Activated CD8-positive, alpha-beta T cell treated with anti-CD3 and anti-CD28 coated beads for 36 hours (primary cell): ENCODE measurements at regions not wholly inside any gene's neighbourhood (a gene's known extent, or its start where the extent isn't known, plus 50 kb on each side); places are given as distances from the start of the nearest gene placed in this dataset.

ENCODE experiments used
- ATAC-seq: fragments of 200-7000 bp; cut with Tn5 transposase; one replicate; pipeline ENCODE4 v1.10.0; 2021; ENCODE audit warnings: mild to moderate bottlenecking, moderate library complexity
- CTCF ChIA-PET: fragments of 350-600 bp; sonication (Branson Sonifier 250); formaldehyde crosslinking; loops from one replicate; lab custom pipeline; 2021; ENCODE audit warnings: antibody characterized with exemption; lab: Charles Lee
- POLR2A ChIA-PET: fragments of 350-600 bp; sonication (Branson Sonifier 250); formaldehyde crosslinking; loops from one replicate; lab custom pipeline; 2021; ENCODE audit warnings: antibody characterized with exemption; lab: Charles Lee
- DNase-seq: peaks from one replicate; pipeline ENCODE4 v3.0.0-alpha.2; 2020
- H3K27ac Mint-ChIP-seq: one replicate; pipeline ENCODE4 v1.8.0; 2021; ENCODE audit warnings: mild to moderate bottlenecking, mixed read lengths
- H3K27me3 Mint-ChIP-seq: one replicate; pipeline ENCODE4 v1.8.0; 2021; ENCODE audit warnings: mixed read lengths
- H3K36me3 Mint-ChIP-seq: one replicate; pipeline ENCODE4 v1.8.0; 2021; ENCODE audit warnings: low read depth, mixed read lengths
- H3K4me1 Mint-ChIP-seq: one replicate; pipeline ENCODE4 v1.8.0; 2021; ENCODE audit warnings: low read depth, mixed read lengths
- H3K4me3 Mint-ChIP-seq: one replicate; pipeline ENCODE4 v1.8.0; 2021; ENCODE audit warnings: mild to moderate bottlenecking, moderate library complexity, mixed read lengths
- H3K9me3 Mint-ChIP-seq: one replicate; pipeline ENCODE4 v1.8.0; 2021; ENCODE audit warnings: mixed read lengths
- intact Hi-C: fragments of 100-400 bp; cut with micrococcal nuclease; formaldehyde crosslinking; loops from one replicate; pipeline ENCODE4 v1.10.0; 2022
- TF ChIP-seq, protein P1 (sequence below): fragments of 200-600 bp; IDR thresholded peaks from one replicate; pipeline ENCODE4 v1.8.0; 2022; ENCODE audit warnings: antibody characterized with exemption, mild to moderate bottlenecking

DNA sequence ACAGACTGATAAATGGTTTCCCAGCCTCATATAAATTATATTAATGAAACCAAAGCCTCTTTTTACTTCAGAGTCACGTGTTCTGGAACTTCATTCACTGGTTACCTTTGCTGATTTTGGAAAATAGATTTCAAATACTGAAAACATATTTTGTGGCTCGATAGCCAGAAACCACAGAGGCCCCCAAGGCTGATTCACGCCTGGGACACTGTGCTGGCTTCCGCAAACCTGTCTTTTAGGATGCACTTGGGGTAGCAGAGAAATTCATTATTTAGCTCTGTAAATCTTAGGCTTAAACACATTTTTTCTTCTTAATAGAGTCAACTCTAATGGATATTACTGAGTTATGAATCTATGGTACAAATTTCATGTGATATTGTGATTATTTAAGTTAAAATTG, 90.7 kb upstream of the TMEM18 start:
- Mint-ChIP-seq H3K4me1 (peaks cover 22% of the 10 kb centered on the region), H3K4me3 (no peak overlapping the region), H3K9me3 (peaks cover 6% of the 10 kb centered on the region), H3K27me3 (no peaks in the 10 kb centered on the region), H3K27ac (no peak overlapping the region), H3K36me3 (no peaks in the 10 kb centered on the region)
- ChIA-PET POLR2A (no interaction called here), CTCF (no interaction called here)
- ATAC-seq (no peak), DNase-seq (no peak)
- TF ChIP-seq, protein P1, sequence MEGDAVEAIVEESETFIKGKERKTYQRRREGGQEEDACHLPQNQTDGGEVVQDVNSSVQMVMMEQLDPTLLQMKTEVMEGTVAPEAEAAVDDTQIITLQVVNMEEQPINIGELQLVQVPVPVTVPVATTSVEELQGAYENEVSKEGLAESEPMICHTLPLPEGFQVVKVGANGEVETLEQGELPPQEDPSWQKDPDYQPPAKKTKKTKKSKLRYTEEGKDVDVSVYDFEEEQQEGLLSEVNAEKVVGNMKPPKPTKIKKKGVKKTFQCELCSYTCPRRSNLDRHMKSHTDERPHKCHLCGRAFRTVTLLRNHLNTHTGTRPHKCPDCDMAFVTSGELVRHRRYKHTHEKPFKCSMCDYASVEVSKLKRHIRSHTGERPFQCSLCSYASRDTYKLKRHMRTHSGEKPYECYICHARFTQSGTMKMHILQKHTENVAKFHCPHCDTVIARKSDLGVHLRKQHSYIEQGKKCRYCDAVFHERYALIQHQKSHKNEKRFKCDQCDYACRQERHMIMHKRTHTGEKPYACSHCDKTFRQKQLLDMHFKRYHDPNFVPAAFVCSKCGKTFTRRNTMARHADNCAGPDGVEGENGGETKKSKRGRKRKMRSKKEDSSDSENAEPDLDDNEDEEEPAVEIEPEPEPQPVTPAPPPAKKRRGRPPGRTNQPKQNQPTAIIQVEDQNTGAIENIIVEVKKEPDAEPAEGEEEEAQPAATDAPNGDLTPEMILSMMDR: no peak
- intact Hi-C loops: no loop called here

DNA sequence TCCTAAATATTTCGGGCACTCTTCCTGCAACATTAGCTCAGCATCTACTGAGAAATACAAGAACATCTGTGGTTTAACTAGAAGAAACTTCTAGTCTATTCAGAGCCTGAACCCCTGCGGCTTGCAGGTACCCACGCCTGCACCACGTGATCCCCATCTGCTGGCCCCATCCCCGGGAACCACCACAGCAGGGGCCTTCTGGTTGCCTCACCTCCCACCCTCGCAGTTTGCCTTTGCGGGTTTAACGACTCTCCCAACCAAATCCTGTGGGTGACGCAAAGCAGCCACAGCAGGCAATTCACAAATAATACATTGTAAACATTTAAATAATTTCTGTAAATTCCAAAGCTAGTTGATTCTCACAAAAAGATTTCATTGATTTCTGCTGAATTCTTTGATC, 90.2 kb upstream of the TMEM18 start:
- H3K27ac Mint-ChIP-seq: no peak overlapping the region
- H3K4me1 Mint-ChIP-seq: peaks cover 25% of the 10 kb centered on the region
- ChIA-PET POLR2A (no interaction called here), CTCF (no interaction called here)
- ATAC-seq: peak; percentile 68
- H3K9me3 Mint-ChIP-seq: peaks cover 6% of the 10 kb centered on the region
- TF ChIP-seq, protein P1: no peak
- H3K4me3 Mint-ChIP-seq: no peak overlapping the region
- peak; percentile 68 for DNase-seq
- intact Hi-C loops: no loop called here
- H3K36me3 Mint-ChIP-seq: no peaks in the 10 kb centered on the region
- no peaks in the 10 kb centered on the region for H3K27me3 Mint-ChIP-seq

DNA sequence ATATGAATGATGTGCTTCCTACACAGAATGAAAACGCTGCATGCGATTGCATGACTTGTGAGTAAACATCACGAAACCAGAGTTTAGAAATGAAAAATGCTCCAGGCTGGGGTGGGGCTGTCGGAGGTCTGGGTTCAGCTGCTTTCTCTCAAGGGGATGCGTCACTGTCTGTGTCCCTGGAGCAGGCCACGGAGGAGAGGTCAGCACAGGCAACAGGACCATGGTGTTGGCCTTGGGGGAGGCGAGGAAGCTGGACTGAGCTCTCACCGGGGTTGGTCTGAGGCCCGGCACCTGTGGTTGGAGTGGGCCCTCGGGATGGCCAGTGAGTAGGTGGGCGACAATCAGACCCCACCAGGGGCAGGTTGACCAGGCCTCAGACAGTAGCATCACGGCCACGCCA, 89.0 kb upstream of the TMEM18 start:
- no peak for ATAC-seq
- TF ChIP-seq, protein P1: no peak
- POLR2A ChIA-PET: no interaction called here

DNA sequence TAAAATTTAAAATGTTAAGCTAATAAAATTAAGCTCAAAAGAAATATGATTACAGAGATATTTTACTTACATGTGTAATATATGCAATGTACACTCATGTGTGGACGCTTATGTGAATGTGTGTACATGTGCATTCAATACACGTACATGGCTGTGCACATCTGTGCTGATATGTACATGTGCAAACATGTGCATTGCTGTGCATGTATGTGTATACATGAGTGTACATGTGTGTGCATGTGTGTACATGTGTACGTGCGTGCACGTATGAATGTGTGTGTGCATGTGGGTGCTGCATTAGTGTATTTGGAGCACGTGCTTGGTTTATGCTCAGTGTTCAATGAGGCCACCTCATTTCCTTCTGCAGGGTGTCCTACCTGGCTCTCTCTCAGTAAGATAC, 88.2 kb upstream of the TMEM18 start:
- TF ChIP-seq, protein P1: no peak
- intact Hi-C loops: no loop called here
- H3K4me3 Mint-ChIP-seq: no peak overlapping the region
- peaks cover 6% of the 10 kb centered on the region for H3K9me3 Mint-ChIP-seq
- DNase-seq (no peak), ATAC-seq (no peak)
- peaks cover 23% of the 10 kb centered on the region for H3K4me1 Mint-ChIP-seq
- POLR2A ChIA-PET: no interaction called here
- no peaks in the 10 kb centered on the region for H3K36me3 Mint-ChIP-seq
- H3K27ac Mint-ChIP-seq: no peak overlapping the region
- CTCF ChIA-PET: interaction anchor here (1.0 kb wide), 1 partner anchor 51 kb away, joined by 4 read pairs; no protein-coding TSS in a partner anchor
- H3K27me3 Mint-ChIP-seq: no peaks in the 10 kb centered on the region

More for the DNA sequence above, 89.0 kb upstream of the TMEM18 start:
- Mint-ChIP-seq H3K27ac (no peak overlapping the region), H3K4me1 (peaks cover 25% of the 10 kb centered on the region), H3K36me3 (no peaks in the 10 kb centered on the region), H3K27me3 (no peaks in the 10 kb centered on the region), H3K4me3 (no peak overlapping the region), H3K9me3 (peaks cover 6% of the 10 kb centered on the region)
- intact Hi-C loops: no loop called here
- no peak for DNase-seq
- CTCF ChIA-PET: no interaction called here

DNA sequence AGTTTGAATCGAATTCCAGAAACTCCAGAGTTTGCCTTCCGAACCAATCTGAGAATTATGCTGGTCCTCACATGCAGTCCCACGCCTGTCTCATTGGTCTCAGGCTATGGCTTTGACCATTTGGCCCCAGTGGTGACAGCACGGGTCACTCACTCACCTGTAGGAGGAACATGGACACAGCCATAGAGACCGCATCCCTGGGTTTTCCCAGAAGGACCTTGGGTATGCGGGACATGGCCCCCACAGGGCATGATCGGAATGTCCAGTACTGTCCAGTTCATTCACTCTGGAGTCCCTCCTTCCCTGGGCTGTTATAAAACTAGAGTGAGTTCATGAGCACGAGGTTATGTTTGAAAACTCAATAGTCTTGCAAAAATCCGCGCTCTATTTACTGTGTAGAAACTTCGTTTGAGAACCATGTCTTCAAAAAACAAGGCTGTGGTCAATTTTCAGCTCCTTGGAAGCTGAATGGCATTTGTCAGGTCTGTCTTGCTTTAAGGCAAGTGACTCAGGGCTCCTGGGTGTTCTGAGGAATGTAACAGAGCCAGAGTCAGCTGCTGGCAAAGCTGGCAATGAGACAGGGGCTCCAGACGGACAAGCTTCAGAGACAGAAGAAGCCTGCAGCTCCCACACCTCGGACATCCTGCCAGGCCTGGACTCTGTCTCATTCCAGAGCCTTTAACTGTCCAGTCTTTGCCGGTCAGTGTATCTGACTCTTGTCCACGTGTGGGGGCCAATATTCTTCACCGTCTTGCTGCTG, 86.7 kb upstream of the TMEM18 start:
- H3K4me1 Mint-ChIP-seq: peaks cover 14% of the 10 kb centered on the region
- intact Hi-C loops: no loop called here
- H3K4me3 Mint-ChIP-seq: no peak overlapping the region
- no peaks in the 10 kb centered on the region for H3K27me3 Mint-ChIP-seq
- DNase-seq (no peak), ATAC-seq (no peak)
- TF ChIP-seq, protein P1: no peak
- ChIA-PET CTCF (no interaction called here), POLR2A (no interaction called here)
- H3K36me3 Mint-ChIP-seq: no peaks in the 10 kb centered on the region
- peaks cover 4% of the 10 kb centered on the region for H3K9me3 Mint-ChIP-seq
- no peak overlapping the region for H3K27ac Mint-ChIP-seq
